HG03442 (cell line): ENCODE measurements at regions not wholly inside any gene's neighbourhood (a gene's known extent, or its start where the extent isn't known, plus 50 kb on each side); places are given as distances from the start of the nearest gene placed in this dataset.
"Not testable (repeated sequence)": the region's sequence is repeated elsewhere in the genome, so short reads cannot be mapped to it uniquely, and the experiment has no call there.

Experiments used
- ATAC-seq: cut with Tn5 transposase; IDR thresholded peaks from one replicate; pipeline ENCODE4 v1.9.1; 2021; ENCODE audit warnings: mild to moderate bottlenecking, moderate library complexity; ENCODE audit not compliant: unreplicated experiment

DNA sequence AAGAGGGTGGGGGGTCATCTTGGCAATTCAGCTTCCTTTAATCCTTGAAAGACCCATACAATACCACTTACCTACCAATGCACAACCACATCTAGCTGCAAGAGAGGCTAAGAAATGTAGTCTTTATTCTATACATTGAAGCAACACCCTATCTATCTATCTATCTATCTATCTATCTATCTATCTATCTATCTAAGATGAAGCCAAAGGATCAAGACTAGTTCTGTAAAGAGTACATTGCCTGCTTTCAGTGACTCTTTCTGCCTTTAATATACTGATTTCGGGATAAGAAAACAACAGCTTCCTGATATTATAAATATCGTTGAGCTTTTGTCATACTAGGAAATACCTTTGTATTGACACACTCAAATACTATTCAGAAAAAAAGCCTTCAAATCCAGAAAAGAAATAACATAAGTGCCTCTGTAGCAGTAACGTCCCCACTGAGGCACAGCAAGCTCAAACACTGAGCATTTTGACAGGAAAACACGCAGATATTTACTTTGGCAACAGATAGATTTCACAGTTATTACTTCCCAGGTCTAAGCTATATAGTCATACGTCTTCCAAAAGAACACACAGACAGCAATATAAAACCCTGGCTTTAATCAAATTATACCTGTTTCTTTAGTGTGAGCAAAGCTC lies 139.4 kb upstream of the SERTAD2 start:
- ATAC-seq, result no peak

DNA sequence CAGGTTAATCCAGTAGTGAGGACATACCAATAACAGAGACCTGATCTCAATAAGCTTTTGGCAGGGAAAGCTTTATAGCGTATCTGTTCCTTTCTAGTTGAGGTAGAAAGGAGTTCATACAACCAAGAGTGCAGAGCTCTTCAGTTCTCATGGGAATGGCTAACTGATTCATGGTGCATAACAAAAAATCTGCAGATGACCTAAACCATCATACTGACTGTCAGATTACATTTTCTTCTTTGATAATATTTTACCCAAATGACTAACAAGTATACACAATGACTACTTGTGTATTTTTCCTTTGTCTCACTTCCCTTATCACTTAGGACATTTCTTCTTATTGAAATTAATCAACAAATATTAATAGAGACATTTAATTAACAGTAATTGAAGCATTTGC lies 140.0 kb upstream of the SERTAD2 start:
- peak; percentile 61 for ATAC-seq

DNA sequence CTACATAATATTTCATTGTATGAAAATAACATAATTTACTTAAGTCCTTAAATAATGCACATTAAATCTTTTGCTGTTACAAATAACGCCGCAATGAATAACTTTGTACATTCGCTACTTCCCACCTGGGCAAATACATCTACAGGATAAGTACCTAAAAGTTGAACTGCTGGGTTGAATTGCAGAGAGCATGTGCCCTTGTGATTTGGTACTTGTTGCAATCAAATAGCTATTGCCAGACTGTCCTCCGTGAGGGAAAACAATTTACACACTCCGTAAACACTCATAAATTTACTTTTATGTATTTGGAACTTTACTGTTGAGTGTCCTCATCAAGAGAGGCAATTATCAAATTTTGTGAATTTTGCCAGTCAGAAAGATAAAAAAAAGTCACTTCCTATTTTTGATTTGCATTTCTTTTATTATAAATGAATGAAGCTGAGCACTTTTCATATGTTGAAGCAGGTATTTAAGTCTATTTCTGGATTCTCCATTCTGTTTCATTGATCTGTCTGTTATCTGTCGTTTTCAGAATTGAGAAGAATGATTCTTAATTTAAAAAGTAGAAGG lies 140.8 kb upstream of the SERTAD2 start:
- no peak for ATAC-seq

DNA sequence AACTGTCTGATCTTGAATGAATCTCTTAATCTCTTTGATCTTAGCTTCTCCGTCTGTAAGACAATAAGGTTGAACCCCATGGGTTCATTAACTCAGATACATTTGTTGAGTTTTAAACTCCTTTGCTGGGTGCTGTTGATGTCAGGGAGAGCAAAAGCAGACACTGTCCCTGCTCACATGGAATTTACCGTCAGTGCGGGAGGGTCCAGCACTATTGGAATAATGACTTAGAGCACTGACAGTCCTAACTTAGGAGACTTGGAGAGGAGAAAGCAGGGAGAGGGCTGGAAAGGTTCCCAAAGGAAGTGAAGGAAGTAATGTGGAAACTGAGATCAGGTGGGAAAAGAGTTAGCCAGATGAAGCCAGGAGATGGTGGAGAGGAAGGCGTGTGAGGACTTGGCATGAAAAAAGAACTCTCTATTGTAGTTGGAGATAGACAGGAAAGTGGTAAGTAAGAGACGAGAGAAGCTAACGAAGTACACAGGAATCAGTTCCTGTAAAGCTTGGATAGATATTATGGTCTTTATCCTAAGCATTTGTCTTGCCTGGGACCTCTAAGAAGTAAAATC lies 141.4 kb upstream of the SERTAD2 start:
- ATAC-seq, result no peak

DNA sequence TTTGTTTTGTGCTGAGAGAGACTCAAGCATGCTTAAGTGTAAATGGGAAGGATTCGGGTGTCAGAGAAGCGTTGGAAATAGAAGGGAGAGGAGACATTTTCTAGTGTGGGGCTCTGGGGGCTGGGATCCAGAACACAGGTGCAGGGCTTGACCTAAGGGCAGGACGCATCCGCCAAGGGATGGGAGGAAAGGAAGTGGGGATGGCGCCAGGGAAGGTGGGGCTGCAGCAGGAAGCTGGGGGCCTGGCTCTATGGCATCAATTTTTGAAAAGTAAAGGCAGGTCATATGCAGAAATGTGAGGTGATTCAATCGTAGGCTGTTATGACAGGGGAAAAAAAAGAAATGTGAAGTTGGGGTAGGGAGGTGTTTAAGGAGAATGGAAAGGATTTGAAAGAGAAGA lies 143.2 kb upstream of the SERTAD2 start:
- ATAC-seq, result no peak

DNA sequence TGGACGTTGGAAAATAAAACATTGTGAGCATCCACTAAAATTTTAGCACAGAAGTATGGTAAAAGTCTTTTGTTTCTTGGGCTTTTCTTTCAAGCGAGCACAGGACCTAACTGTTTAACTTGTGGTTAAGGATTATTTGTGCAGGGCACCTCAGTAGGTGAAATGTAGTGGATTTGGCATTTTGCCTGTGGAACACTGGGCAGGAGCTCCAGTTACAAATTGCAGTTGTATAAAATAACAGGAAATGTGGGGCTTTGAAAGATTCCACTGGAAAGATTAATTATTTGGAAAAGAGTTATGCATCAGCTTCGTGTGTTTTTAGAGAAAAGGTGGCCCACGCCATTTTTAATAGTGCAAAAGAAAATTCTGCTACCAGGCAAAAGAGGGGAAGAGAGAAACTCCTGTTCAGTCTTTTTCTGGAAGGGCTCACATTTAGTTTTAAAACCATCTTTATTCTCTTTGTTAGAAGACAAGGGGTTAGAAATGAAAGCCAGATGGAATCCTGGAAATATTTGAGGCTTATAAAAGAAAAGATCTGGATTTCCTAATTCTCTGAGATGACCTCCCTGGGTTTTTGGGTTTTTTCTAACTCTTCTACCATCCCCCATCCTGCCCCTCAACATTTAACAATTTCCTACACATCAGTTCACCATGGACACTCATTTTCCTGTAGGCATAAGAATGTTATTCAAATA lies 144.3 kb upstream of the SERTAD2 start:
- ATAC-seq, result no peak

DNA sequence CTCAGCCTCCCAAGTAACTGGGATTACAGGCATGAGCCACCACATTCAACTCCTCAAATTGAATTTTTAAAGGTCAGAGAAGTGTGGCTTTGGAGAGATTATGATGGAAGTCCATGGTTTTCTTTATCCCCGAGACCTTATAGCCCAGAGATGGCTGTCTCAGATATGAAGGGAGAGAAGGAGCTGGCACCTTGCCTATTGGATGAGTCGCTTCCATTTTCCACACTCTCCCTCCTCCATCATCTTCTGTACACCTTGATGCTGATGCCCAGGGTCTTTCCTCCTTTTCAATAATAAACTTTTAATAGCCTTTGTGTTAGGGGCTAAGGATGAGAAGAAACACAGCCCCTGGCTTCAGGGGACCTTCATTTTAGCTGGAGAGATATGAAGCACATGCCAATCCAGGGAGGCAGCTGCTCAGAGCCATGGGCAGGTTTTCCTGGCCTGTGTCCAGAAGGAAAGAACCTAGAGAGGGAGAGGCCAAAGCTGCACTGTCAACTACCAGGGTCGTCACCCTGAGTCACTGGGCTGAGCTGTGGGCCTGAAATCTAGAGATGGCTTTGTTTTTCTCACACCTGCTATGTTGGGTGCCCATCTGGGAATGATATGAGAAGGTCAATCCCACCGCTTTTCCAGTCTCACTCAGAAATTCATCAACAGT lies 146.0 kb upstream of the SERTAD2 start:
- no peak for ATAC-seq

DNA sequence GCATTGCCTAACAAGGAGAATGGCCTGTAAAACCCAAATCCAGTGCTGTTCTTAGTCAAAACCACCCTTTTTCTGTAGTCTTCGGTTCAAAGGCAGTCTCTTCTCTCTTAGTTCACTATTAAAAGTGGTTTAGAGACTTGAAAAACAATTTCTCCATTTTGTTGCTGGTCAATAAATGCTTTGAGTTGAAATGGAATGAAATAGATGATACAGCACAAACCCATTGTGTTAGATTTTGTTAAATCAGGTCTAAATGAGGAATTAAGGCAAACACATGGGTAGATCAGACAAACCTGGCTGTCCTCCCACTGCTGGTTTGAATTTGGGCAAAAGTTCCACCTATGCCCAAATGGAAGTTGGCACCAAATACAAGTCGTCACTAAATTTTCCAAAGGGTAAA lies 150.1 kb upstream of the SERTAD2 start:
- no peak for ATAC-seq

DNA sequence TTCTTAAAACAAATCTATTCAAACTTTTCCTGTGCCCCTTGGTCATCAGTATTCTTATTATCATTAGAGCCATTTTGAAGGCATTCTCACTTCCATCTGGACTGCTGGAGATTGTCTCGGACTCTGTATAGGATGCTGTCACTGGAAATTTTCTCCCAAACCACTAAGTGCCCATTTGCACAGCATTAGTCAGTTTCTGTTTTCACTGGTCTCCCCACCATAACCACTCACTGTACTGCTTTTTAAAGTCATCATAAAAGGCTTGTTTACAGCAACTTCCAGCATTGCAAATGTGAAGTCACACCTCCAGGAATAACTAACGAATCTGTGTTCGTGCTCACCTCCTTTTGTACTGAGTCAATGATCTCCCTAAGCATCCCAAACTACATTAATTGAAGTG lies 150.9 kb upstream of the SERTAD2 start:
- no peak for ATAC-seq

DNA sequence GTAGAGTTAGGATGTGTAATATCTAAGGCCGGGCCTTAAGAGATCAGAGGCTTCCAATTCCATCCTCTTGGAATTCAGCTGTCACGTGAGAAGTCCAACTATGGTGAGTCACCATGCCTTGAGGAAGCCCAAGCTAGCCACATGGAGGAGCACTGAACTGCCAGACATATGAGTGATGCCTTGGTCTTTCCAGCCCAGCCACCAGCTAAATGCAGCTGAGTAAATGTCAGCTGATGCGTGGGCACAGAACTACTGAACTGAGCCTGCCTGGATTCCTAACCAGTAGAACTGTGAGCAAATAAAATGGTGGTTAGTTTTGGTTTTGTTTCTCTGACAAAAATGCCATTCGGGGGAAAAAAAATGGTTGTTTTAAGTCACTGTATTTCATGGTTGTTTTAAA lies 153.7 kb upstream of the SERTAD2 start:
- ATAC-seq, result peak; percentile 90

DNA sequence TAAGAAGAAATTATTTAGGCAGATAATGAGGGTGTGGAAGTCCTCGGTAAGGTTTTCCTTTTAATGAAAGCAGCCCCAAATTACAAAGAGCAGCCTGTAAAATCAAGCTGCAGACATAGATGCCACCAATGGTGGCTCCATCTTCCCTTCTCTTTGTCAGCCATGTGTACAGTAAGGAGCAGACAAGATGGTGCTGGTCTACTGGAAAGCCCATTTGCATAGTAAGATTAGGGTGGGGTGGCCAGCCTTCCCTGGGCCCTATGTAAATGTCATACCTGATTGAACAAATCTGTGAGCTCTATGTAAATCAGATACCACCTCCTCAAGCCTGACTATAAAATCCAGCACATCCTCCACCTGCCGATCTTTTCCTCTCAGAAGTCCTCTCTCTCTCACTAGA lies 154.4 kb upstream of the SERTAD2 start:
- no peak for ATAC-seq

DNA sequence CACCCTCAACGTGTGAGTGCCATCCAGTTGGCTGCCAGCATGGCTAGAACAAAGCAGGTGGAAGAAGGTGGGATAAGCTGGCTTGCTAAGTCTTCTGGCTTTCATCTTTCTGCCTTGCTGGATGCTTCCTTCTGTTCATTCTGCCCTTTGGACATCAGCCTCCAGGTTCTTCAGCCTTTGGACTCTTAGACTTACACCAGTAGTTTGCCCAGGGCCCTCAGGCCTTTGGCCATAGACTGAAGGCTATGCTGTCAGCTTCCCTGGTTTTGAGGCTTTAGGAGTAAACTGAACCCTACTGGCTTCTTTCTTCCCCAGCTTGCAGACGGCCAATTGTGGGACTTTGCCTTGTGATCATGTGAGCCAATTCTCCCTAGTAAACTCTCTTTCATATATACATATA lies 155.0 kb upstream of the SERTAD2 start:
- no peak for ATAC-seq

DNA sequence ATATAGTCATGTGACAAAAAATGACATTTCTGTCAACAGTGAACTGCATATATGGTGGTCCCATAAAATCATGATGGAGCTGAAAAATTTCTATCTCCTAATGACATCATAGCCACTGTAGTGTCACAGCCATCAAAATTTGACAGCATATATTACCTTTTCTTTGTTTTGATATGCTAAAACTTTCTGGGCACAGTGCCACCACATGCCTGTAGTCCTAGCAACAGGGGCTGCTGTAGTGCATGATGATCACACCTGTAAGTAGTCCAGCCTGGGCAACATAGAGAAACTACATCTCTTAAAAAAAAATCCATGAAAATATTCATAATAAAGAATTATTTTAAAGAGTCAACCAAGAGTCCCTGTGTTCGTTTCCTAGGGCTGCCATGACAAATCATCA lies 155.5 kb upstream of the SERTAD2 start:
- ATAC-seq, result no peak

DNA sequence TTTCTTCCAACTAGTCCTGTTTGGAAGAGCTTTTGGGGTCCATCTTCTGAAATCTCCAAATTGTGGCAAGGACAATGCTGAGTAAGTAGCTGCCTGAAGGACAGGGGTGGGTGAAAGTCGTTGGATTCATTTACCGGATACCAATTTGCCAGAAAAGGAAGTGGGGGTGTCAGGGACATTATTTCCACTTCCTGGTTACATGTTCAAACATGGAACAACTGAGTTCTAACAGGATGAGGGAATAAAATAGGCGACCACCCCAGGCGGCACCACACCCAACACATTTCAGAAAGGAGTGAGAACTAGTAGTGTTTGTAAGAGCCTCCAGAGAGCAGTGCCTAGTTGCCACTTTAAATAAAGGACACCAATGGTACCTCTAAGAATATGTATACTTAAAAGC lies 158.6 kb upstream of the SERTAD2 start:
- ATAC-seq, result no peak

DNA sequence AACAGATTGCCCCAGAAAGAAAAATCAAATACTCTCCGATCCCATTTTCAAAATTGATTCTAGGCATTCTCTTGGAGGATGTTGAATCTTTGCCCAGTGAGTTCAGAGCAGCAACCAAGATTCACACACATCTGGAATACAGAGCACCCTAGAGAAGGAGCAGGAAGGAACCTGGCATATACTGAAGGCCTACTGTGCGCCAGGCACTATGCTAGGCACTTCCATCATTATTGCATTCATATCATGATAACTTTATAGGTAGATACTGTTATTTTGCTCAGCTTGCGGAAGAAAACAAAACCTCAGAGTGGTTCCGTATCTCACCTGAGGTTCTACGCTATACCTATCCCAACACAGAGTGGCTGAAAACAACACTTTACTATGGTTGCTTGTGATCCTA lies 160.3 kb upstream of the SERTAD2 start:
- no peak for ATAC-seq

DNA sequence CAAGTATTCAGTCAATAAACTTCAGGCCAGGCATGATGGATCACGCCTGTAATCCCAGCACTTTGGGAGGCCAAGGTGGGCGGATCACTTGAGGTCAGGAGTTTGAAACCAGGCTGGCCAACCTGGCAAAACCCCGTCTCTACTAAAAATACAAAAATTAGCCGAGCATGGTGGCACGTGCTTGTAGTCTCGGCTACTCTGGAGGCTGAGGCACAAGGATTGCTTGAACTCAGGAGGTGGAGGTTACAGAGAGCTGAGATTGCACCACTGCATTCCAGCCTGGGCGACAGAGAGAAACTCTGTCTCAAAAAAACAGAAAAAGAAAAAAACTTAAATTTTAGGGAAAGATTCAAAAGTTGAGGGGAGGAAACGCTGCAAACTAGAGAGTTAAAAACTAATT lies 162.8 kb upstream of the SERTAD2 start:
- not testable (repeated sequence) for ATAC-seq

DNA sequence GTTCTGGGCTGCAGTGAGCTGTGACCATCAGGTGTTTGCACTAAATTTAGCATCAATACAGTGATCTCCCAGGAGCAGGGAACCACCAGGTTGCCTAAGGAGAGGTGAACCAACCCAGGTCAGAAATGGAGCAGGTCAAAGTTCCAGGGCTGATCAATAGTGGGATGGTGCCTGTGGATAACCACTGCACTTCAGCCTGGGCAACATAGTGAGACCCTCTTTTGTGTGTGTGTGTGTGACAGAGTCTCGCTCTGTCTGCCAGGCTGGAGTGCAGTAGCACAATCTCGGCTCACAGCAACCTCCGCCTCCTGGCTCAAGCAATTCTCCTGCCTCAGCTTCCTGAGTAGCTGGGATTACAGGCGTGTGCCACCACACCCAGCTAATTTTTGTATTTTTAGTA lies 163.7 kb upstream of the SERTAD2 start:
- no peak for ATAC-seq

DNA sequence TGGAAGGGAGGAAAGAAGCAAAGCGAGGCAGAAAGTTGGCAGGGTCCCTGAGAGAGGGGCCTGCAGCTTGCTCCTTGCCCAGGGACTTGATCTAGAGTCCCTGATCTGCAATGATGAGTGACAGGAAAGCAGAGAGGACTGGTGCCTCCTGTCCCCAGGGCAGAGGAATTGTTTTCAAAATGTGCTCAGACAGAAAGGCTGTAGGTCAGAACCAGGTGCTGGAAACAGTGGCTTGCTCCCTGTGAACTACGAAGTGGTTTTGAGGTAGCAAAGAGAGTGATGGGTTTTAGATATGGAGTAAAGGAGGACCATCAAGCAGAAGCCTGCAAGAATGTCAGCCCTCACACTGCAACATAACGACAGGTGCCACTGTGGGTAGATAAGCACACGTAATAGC lies 164.9 kb upstream of the SERTAD2 start:
- no peak for ATAC-seq

DNA sequence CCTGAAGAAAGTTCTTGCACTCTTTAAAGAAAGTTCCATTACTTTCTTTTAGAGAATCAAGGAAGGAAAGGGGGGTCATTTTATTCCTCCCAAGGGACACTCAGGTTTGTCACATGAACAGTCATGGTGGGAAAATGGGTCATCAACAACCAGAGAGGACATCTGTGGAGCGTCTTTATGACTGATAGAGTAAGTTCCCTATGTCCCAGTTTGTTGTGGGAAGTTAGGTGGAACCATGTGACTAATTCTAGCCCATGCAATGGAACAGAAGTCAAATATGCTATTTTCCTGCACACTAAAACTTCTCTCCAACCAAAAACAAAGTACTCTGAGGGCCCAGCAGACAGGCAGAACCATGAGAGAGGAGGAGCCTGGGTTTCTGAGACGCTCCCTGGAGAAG lies 165.6 kb upstream of the SERTAD2 start:
- no peak for ATAC-seq

DNA sequence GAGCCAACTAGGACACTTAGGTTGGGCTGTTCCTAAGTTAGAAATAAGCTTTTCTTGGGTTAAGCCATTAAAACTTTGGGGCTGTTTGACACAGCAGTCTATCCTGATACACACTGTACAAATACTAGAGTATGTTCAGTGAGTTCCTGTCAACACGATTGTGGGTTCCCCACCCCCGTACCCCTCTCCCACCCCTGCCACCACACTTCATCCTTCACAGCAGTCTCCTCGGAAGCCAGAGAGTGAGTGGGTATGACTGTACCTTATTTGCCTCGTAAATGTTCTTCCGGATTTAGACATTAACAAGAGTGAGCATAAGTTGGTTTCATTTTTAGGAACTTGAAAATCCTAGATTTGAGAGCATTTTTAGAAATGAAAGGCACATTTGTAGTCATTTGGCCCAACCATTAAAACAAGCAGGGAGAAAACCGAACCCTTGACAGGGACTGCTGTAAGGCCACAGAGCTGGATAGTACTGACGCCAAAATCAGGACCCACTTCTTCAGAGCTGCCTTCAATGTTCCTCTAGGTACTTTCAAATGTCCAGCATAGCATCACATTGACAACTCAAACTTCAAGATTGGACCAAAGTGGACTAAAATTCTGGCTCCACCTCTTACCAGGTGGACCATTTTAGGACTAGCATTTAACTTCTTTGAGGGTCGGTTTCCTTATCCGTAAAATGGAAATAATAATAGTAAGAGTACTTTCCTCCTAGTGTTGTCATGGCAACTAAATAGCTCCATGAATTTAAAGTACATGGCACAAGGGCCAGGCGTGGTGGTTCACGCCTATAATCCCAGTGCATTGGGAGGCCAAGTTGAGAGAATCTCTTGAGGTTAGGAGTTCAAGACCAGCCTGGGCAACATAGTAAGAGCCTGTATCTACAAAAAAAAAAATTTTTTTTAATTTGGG lies 166.3 kb upstream of the SERTAD2 start:
- ATAC-seq, result peak; percentile 96

DNA sequence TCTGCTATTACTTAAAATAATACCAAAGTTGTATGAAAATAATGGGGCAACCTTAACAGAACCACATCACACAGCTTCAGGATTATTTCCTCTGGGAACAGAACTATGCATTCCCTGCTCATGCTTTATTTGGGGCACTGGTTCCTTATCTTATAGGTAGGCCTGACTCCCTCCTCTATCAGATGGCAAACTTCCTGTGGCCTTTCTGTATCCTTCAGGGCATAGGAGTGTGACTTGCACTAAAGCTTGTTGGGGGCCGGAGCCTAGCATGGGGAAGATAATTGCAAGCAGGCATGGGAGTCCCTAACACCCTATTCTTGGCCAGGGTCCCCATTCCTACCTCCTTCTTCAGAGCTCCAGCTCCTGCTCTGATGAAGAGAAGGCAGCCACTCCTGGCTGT lies 167.2 kb upstream of the SERTAD2 start:
- ATAC-seq, result no peak
